GM12872 (cell line): ENCODE measurements at regions not wholly inside any gene's neighbourhood (a gene's known extent, or its start where the extent isn't known, plus 50 kb on each side); places are given as distances from the start of the nearest gene placed in this dataset.

ENCODE experiments used
- CTCF ChIP-seq: IDR thresholded peaks from 3 replicates; pipeline ENCODE4 v1.5.1; 2011; ENCODE audit warnings: low read depth, mild to moderate bottlenecking, low read length, moderate library complexity; ENCODE audit not compliant: insufficient read depth

GRCh38 chr15:31238906-31239305 is 87.7 kb upstream of the KLF13 start:
- TF ChIP-seq CTCF: no peak

- no peak for TF ChIP-seq CTCF
Measured at GRCh38 chr15:31239409-31239808, 87.2 kb upstream of the KLF13 start.

- TF ChIP-seq CTCF: no peak
Measured at GRCh38 chr15:31241888-31242522, 84.6 kb upstream of the KLF13 start.

- no peak for TF ChIP-seq CTCF
Measured at GRCh38 chr15:31243895-31244294, 82.7 kb upstream of the KLF13 start.

- TF ChIP-seq CTCF: no peak
Measured at GRCh38 chr15:31245135-31245689, 81.4 kb upstream of the KLF13 start.

- no peak for TF ChIP-seq CTCF
Measured at GRCh38 chr15:31245756-31246155, 80.9 kb upstream of the KLF13 start.

- TF ChIP-seq CTCF: no peak
Measured at GRCh38 chr15:31247404-31247803, 79.2 kb upstream of the KLF13 start.
